Fibroblast of mammary gland (primary cell): ENCODE measurements at regions not wholly inside any gene's neighbourhood (a gene's known extent, or its start where the extent isn't known, plus 50 kb on each side); places are given as distances from the start of the nearest gene placed in this dataset.
A peak's percentile ranks its signal among the peaks of the same experiment; 100 is the strongest.

Experiments used
- DNase-seq: peaks from one replicate; pipeline ENCODE4 v3.0.0-alpha.2; 2010; ENCODE audit warnings: low read depth
- H3K4me3 ChIP-seq: 2 replicates; pipeline ENCODE4 v1.5.1; 2011; ENCODE audit warnings: low read depth, mild to moderate bottlenecking, low read length, moderate library complexity; ENCODE audit not compliant: control insufficient read depth
- TF ChIP-seq, protein P1 (sequence below): conservative IDR thresholded peaks from 2 replicates; pipeline ENCODE4 v1.5.1; 2011; ENCODE audit warnings: low read depth, low read length, inconsistent platforms; ENCODE audit not compliant: control insufficient read depth, insufficient read depth

DNA sequence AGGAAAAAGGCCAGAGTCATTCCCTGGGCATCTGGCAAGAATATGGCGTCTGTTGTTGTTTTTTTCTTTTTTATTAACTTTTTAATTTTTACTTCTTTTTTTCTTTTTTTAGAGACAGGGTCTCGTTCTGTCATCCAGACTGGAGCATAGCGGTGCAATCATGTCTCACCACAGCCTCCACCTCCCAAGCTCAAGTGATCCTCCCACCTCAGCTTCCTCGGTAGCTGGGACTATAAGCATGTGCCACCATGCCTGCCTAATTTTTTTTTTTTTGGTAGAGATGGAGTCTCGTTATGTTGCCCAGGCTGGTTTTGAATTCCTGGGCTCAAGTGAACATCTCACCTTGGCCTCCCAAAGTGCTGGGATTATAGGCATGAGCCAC is 54.0 kb upstream of the PRDM11 start:
- DNase-seq = no peak
- TF ChIP-seq, protein P1, sequence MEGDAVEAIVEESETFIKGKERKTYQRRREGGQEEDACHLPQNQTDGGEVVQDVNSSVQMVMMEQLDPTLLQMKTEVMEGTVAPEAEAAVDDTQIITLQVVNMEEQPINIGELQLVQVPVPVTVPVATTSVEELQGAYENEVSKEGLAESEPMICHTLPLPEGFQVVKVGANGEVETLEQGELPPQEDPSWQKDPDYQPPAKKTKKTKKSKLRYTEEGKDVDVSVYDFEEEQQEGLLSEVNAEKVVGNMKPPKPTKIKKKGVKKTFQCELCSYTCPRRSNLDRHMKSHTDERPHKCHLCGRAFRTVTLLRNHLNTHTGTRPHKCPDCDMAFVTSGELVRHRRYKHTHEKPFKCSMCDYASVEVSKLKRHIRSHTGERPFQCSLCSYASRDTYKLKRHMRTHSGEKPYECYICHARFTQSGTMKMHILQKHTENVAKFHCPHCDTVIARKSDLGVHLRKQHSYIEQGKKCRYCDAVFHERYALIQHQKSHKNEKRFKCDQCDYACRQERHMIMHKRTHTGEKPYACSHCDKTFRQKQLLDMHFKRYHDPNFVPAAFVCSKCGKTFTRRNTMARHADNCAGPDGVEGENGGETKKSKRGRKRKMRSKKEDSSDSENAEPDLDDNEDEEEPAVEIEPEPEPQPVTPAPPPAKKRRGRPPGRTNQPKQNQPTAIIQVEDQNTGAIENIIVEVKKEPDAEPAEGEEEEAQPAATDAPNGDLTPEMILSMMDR = no peak
- no peak overlapping the region for H3K4me3 ChIP-seq

- H3K4me3 ChIP-seq = no peak overlapping the region
- TF ChIP-seq, protein P1 = no peak
- DNase-seq = peak; percentile 89
Observed at GRCh38 chr11:45092901-45093760, 53.3 kb upstream of the PRDM11 start.

DNA sequence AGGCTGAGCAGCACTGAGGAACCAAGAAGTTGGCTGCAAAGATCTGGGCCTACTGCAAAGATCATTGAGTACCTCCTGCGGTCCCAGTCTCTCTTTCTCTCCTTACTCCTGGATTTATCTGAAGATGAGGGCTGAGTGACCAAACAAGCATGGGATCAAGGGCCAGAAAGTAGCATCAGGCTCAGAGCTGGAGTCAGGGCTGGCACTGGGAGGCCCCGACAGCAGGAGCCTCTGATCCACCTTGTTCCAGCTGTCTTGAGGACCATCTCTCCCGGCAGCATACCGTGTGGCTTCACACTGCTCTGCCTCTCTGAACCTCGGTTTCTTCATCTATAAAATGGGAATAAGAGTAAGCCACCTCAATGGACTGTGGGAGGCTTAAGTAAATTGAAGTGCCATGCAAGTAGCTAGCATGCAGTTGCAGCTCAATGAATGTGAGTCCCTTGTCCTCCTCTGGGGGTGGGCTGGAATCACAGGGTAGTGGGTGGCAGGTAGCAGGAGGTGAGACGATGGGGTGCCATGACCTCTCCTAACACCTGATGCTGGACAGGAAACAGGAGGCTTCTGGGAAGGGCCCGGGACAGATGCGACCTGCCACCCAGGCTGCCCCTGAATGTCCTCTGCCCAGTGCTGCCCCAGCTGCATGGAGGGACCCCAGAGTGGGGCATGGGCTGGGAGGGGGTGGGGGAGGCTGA is 52.5 kb upstream of the PRDM11 start:
- no peak overlapping the region for H3K4me3 ChIP-seq
- DNase-seq = no peak
- TF ChIP-seq, protein P1 = no peak

DNA sequence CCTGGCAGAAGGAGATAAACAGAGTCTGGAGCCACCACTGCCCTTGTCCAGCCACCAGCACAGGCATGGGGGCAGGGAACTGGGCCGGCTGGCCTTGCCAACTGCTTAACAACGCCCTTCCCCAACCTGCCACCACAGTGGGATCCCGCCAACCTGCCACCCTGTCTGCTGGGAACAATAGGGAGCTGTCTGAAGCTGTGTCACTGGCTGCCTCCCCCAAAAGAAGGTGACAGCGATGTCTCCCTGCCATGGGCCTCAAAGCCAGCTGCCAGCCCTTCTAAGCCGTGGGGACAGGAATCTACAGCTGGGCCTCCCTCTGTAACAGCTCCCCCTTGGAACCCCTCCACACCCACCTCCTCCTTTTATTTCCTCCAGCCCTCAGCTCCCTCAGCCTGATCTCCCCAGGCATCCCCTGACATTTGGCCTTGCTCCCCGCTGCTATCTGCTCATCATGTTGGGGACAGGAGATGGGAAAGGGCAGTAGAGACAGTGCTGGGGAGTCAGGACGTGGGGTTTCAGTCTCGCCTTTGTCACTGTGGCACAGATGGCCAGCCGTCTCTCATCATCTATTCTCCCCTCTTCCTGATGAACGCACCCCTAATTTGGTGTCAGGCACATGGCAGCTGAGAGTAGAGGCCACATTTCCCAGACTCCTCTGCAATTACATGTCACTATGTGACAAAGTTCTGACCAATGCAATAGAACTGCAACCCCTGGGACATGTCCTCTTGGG is 51.3 kb upstream of the PRDM11 start:
- TF ChIP-seq, protein P1 = no peak
- no peak overlapping the region for H3K4me3 ChIP-seq
- DNase-seq = no peak

DNA sequence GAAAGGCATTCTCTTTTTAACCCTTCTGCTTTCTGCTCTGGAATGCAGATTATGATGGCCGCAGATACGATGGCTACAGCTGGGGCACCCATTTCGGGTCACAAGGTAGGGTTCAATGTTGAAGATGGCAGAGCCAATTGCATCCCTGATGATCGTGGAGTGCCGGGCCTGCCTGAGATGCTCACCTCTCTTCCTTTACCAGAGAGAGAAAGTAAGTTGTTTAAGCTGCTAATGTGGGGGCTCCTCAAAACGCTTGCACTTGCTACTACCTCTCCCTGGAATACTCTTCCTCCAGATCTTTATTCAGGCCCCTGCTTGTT is 50.8 kb upstream of the PRDM11 start:
- TF ChIP-seq, protein P1 = no peak
- no peak for DNase-seq
- H3K4me3 ChIP-seq = no peak overlapping the region

DNA sequence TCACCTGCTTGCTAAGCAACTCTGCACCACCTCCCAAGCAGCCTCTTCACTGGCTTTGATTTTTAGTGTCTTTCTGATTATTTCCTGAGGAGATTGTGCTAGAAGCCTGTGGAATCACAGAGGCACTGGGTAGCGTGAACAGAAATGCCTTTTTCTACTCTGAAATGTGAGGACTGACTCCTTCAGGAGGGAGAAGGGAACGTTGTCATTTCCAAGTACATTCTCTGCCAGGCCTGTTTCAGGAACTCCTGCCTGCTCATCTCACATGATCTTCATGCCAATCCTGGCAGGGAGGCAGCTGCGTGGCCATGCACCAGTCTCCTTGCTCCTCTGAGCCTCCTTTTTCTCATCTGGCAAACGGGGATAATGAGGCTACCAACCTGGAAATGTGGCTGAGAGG is 49.8 kb upstream of the PRDM11 start:
- H3K4me3 ChIP-seq = no peak overlapping the region
- TF ChIP-seq, protein P1 = no peak
- no peak for DNase-seq
